GM18517 (cell line): ENCODE measurements at regions not wholly inside any gene's neighbourhood (a gene's known extent, or its start where the extent isn't known, plus 50 kb on each side); places are given as distances from the start of the nearest gene placed in this dataset.

Experiments
- ATAC-seq: cut with Tn5 transposase; IDR thresholded peaks from one replicate; pipeline ENCODE4 v1.9.1; 2021; ENCODE audit warnings: mild to moderate bottlenecking, moderate library complexity; ENCODE audit not compliant: unreplicated experiment

- no peak for ATAC-seq
Measured at GRCh38 chr22:34045311-34045710, 125.0 kb upstream of the LARGE1 start.

DNA sequence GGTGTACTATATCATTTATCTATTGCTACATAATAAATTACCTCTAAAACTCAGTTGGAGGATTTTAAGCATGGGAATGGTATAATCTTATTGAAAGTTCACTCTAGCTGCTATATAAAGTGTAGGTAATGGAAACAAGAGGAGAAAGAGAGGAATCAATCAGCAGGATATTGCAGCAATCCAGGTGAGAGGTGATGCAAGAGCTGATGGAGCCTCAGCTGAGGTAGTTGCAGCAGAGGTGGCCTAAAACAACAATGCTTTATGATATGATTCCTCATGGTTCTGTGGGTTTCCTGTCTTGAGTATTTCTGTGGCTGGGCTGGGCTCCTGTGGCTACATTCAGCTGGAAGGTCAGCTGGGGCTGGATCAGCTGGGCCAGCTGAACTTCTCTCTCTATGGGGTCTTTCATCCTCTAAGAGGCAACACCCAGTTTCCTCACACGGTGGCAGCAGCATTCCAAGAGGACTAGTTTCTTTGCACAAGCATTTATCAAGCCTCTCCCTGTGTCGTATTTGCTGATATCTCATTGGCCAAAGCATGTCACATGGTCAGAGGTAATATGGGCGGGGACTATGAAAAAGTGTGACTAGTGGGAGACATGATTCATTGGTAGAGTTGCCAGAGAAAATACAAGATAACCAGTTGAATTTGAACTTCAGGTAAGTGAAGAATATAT is 135.4 kb upstream of the LARGE1 start:
- no peak for ATAC-seq

DNA sequence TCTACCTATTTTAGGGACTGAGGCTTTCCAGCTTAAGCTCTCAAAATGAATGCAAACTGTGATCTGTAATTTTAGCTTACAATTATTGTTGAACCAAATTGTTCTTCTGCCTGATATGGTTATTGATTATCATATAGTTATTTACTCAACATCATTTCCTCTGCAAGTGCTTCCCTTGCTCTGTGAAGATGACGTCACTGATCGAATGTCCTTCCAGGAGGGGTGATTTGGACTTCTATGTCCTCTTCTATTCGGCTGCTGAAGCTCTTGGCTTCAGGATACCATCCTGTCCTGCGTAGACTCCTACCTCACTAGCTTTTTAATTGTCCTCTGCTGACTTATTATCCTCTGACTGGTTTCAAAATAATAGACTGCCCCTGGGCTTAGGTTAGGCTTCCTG is 137.4 kb upstream of the LARGE1 start:
- ATAC-seq, result no peak

DNA sequence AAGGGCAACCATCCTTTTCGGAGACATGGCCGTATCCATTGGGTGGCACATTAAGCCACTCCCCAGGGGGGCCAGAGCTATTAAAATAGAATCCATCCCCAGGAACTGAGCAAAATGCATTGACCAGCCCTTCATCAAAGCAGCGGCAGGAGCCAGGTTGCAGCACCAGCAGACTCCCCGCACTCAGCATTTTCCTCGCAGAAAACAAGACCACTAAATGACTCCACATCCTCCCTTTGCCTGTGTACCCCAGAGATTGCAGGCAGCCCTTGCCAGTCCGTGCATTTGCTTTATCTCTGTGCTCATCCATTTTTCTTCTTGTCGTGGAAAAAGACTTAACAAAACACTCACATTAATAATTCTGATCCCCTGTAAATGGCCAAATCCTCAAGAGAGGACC is 144.4 kb upstream of the LARGE1 start:
- ATAC-seq, result no peak

- ATAC-seq, result no peak
Measured at GRCh38 chr22:34067031-34067430, 146.8 kb upstream of the LARGE1 start.

- ATAC-seq, result no peak
Measured at GRCh38 chr22:34068001-34068400, 147.7 kb upstream of the LARGE1 start.

- no peak for ATAC-seq
Measured at GRCh38 chr22:34070051-34070450, 149.8 kb upstream of the LARGE1 start.

GRCh38 chr22:34070531-34070930 is 150.3 kb upstream of the LARGE1 start:
- no peak for ATAC-seq

DNA sequence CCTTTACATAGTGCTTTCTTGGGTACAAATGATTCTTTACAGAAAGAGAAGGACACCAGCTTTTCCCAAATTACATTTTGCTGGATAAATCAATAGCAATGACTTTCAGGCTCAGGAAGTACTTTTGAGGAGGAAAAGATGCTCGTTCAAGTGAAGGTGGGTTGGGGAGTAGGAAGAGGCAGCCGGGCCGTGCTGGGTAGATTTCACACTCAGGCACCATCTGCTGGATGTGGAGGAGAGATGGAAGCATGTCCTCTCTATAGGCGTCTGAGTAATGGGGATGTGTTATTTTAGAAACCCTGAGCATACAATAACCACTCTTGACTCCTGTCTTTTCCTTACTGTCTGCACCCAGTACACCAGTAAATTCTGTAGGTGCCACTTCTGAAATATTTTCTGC is 152.3 kb upstream of the LARGE1 start:
- no peak for ATAC-seq

DNA sequence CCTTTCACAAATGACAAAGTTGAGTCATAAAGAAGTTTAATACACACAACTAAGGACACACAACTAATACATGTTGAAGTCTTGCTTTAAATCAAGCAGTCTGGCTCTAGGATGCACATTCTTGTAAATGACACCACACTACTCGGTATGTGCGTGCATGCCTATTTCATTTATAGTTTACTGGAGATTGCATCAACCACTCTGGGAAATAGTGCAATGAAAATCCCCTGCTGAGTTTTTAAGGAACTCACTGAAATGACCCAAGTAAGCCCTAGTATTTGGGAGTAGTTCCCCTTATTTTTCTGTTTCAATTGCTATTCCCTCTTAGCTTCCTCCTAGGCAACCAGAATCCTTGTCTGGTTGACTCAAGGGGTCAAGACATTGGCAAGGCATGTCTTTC is 160.2 kb upstream of the LARGE1 start:
- no peak for ATAC-seq

GRCh38 chr22:34096770-34097169 is 176.5 kb upstream of the LARGE1 start:
- ATAC-seq, result no peak

DNA sequence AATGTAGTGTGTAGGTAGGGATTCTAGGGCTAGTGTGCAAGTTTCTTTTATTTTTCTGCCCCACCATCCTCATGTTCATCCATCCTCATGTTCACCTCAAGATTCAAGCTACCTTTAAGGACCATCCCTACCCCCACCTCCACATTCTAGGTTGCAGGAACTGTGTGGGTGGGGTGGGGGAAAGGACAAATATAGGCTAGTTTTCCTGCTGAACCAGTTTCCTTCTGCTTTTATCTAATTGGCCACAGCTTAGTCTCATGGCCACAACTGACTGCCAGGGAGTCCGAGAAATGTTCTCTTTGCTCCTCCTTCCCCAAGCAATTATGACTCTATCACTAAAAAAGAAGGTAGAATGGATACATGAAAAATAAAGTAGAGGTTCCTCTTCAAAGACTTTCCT is 179.0 kb upstream of the LARGE1 start:
- no peak for ATAC-seq

DNA sequence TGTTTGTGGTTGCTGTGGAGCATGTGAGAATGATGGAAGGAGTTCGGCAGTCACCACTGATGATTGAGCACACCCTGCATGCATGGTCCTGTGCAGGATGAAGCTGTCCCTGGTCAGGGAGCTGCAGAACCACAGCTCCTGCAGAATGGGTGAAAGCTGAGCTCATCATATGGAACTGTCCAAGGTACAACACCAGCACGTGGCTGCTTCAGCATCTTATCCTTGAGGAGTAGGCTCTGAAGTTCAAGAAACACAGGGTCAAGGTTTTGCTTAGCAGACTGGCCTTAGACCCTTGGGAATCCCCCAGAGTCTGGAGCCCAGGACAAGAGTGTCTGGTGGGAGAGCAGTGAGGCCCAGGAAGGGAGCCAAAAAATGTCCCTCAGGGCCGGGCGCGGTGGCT is 182.4 kb upstream of the LARGE1 start:
- ATAC-seq, result no peak

DNA sequence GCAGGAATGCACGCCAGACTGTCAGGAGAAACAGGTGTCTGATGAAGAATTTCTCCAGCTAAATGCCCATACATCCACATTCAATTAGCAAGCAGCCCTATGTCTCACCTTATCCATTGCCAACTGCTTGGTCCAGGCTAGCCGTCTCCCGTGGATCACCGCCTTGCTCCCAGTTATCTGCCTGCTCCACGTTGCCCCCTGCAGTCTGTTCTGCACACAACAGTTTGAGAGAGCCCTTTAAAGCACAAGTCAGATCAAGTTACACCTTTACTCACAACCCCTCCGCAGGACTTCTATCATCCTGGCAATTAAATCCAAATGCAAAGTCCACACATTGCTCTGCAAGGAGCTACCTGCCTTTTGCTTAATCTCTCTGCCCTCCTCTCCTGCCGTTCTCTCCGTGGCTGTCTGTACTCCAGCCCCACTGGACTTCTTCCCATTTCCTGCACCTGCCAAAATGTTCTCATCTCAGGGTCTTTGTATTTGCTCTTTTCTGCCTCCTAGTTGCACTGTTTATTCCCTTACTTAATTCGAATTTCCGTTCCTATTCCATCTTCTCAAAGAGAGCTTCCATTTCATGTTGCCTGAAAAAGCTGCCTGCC is 185.3 kb upstream of the LARGE1 start:
- no peak for ATAC-seq

DNA sequence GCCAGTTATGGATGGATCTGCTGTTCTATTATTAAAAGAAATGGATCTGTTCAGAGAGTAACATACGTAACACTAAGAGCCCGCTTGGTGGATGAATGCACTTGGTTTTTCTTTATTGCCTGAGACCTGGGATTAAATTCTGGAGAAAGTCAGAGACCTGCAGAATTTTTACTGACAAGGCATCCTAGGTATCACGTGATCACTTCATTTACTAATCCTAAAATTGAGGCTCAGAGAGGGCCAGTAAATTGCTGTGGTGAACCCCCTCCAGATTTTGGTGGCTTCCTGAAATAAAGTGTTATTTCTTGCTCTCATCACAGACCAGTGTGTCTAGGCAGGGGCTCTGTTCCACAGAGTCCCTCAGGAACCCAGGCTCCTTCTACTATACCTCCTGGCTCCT is 187.9 kb upstream of the LARGE1 start:
- ATAC-seq, result no peak

GRCh38 chr22:34111210-34111824 is 191.0 kb upstream of the LARGE1 start:
- ATAC-seq, result no peak

DNA sequence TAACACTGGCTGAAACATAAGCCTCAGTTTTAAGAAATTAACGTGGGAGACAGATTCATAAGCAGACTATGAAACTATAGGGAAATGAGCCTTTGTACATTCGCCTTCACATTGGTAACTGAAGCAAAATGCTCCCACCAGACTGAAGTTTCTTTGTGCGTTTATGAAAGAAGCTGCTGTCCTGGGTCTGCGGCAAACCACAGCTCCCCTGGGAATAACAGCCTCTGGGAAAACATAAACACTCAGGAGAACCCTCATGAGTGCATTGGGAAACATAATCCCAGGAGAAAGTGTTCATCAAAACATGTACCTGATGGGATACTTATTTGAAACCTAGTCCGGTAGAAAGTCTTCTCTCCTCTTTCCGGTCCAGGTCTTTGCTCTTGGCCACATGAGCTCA is 193.1 kb upstream of the LARGE1 start:
- no peak for ATAC-seq

DNA sequence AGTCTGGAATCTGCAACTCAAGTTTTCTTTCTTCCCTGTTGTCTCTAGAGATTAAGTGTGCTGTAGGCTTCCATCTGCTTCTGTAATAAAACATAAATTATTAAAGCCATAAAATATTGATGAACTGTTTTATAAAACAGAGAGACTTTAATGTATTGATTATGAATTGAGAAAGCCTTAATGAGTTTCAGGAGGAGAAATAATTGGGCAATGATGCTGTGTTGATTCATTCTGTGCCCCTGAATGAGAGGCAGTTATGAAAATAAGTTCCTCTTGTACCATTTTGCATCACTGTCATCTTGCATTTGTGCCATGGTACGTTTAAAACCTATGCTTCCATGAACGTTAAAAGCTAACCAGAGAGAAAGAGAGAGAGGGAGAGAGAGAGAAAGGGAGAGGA is 194.1 kb upstream of the LARGE1 start:
- ATAC-seq, result no peak

DNA sequence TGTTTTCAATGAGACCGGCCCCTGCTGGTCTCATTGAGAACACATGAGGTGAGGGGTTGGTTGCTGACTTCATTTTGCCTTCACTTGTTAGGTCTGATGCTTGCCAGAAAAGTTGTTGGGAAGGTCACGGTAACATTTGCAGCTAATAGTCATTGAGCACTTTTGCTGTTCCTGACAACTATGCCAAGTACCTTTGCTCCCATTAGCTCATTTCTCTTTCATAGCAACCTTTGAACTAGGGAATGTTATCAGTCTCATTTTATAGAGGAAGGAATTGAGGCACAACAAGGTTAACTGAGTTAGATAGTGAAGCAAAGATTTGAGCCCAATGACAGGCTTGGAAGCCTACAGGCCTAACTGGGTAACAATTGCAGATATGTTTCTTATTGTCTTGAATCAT is 195.4 kb upstream of the LARGE1 start:
- ATAC-seq, result no peak

DNA sequence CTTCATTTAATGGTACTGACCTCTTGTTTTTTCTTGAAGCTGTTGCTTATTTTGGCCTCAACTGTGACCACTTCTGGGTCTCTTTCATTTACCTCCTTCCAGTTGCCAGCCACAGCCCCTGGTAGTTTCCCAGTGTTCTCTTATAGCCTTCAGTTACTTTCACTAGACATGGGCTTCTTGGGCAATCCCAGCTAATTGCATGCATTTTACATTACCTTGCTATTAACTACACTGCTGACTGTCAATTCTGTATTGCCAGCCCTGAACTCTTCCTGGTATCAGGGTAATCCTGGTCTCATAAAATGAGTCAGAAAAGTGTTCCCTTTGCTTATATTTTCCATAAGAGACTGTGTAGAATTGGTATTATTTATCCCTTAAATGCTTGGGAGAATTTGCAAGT is 195.8 kb upstream of the LARGE1 start:
- no peak for ATAC-seq

- ATAC-seq, result no peak
Measured at GRCh38 chr22:34122042-34122441, 201.8 kb upstream of the LARGE1 start.

GRCh38 chr22:34129691-34130486 is 209.6 kb upstream of the LARGE1 start:
- ATAC-seq, result no peak
